GM12873 (cell line): ENCODE measurements at regions not wholly inside any gene's neighbourhood (a gene's known extent, or its start where the extent isn't known, plus 50 kb on each side); places are given as distances from the start of the nearest gene placed in this dataset.

ENCODE experiments used
- CTCF ChIP-seq: IDR thresholded peaks from 2 replicates; pipeline ENCODE4 v1.5.1; 2012; ENCODE audit warnings: low read depth, mild to moderate bottlenecking, moderate library complexity, low read length, control low read depth; ENCODE audit not compliant: insufficient read depth; ENCODE audit errors: missing control alignments

GRCh38 chr5:167451076-167451475, 840.4 kb upstream of the WWC1 start:
- no peak for TF ChIP-seq CTCF

GRCh38 chr5:167452136-167452535, 839.3 kb upstream of the WWC1 start:
- no peak for TF ChIP-seq CTCF

- TF ChIP-seq CTCF = no peak
These were observed 838.0 kb upstream of the WWC1 start for GRCh38 chr5:167453246-167454030.

GRCh38 chr5:167458412-167458811, 833.0 kb upstream of the WWC1 start:
- TF ChIP-seq CTCF = no peak

- TF ChIP-seq CTCF = no peak
These were observed 830.9 kb upstream of the WWC1 start for GRCh38 chr5:167460449-167461020.

- no peak for TF ChIP-seq CTCF
These were observed 827.5 kb upstream of the WWC1 start for GRCh38 chr5:167463939-167464338.

GRCh38 chr5:167466992-167467391, 824.5 kb upstream of the WWC1 start:
- no peak for TF ChIP-seq CTCF
